ENCODE measurements at regions not wholly inside any gene's neighbourhood (a gene's known extent, or its start where the extent isn't known, plus 50 kb on each side); places are given as distances from the start of the nearest gene placed in this dataset.

- H3K27ac ChIP-seq = no peak overlapping the region
- H3K9me3 ChIP-seq = no peaks in the 10 kb centered on the region
- no peaks in the 10 kb centered on the region for H3K27me3 ChIP-seq
- TF ChIP-seq, protein P1, sequence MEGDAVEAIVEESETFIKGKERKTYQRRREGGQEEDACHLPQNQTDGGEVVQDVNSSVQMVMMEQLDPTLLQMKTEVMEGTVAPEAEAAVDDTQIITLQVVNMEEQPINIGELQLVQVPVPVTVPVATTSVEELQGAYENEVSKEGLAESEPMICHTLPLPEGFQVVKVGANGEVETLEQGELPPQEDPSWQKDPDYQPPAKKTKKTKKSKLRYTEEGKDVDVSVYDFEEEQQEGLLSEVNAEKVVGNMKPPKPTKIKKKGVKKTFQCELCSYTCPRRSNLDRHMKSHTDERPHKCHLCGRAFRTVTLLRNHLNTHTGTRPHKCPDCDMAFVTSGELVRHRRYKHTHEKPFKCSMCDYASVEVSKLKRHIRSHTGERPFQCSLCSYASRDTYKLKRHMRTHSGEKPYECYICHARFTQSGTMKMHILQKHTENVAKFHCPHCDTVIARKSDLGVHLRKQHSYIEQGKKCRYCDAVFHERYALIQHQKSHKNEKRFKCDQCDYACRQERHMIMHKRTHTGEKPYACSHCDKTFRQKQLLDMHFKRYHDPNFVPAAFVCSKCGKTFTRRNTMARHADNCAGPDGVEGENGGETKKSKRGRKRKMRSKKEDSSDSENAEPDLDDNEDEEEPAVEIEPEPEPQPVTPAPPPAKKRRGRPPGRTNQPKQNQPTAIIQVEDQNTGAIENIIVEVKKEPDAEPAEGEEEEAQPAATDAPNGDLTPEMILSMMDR (IDR thresholded peaks at IDR 0.05) = no peak
- no peak for TF ChIP-seq POLR2A (IDR thresholded peaks at IDR 0.05)
- no peak overlapping the region for H3K4me3 ChIP-seq (replicated peaks in 1 of 3)
- DNase-seq = no peak
- H3K36me3 ChIP-seq = no peaks in the 10 kb centered on the region
- H3K4me1 ChIP-seq = no peaks in the 10 kb centered on the region
- 85% methylated on average over 3 of the region's 3 CpGs for WGBS, 2 donors
- intact Hi-C loops (cut with DNase I) = no loop called here
These were observed 1233.8 kb upstream of the CNTN5 start for GRCh38 chr11:97786961-97787360.

GRCh38 chr11:97794876-97795275, 1225.9 kb upstream of the CNTN5 start:
- H3K4me3 ChIP-seq (replicated peaks in 1 of 3) = no peak overlapping the region
- 51 to 67% methylated on average over 2 of the region's 2 CpGs for WGBS, 2 donors
- no peaks in the 10 kb centered on the region for H3K4me1 ChIP-seq
- no peaks in the 10 kb centered on the region for H3K9me3 ChIP-seq
- H3K27ac ChIP-seq = no peak overlapping the region
- no peak for TF ChIP-seq POLR2A (IDR thresholded peaks at IDR 0.05)
- TF ChIP-seq, protein P1 (IDR thresholded peaks at IDR 0.05) = no peak
- intact Hi-C loops (cut with DNase I) = no loop called here
- H3K36me3 ChIP-seq = no peaks in the 10 kb centered on the region
- no peaks in the 10 kb centered on the region for H3K27me3 ChIP-seq
- DNase-seq = no peak

- no peak for DNase-seq
- Histone ChIP-seq H3K4me3 (replicated peaks in 1 of 3) (no peak overlapping the region), H3K9me3 (no peaks in the 10 kb centered on the region), H3K4me1 (no peaks in the 10 kb centered on the region), H3K27me3 (no peaks in the 10 kb centered on the region), H3K27ac (no peak overlapping the region), H3K36me3 (no peaks in the 10 kb centered on the region)
- TF ChIP-seq, protein P1 (IDR thresholded peaks at IDR 0.05) = no peak
- TF ChIP-seq POLR2A (IDR thresholded peaks at IDR 0.05) = no peak
- intact Hi-C loops (cut with DNase I) = no loop called here
- WGBS, 2 donors = 83 to 89% methylated on average over 3 of the region's 3 CpGs
These were observed 1219.9 kb upstream of the CNTN5 start for GRCh38 chr11:97800891-97801290.

DNA sequence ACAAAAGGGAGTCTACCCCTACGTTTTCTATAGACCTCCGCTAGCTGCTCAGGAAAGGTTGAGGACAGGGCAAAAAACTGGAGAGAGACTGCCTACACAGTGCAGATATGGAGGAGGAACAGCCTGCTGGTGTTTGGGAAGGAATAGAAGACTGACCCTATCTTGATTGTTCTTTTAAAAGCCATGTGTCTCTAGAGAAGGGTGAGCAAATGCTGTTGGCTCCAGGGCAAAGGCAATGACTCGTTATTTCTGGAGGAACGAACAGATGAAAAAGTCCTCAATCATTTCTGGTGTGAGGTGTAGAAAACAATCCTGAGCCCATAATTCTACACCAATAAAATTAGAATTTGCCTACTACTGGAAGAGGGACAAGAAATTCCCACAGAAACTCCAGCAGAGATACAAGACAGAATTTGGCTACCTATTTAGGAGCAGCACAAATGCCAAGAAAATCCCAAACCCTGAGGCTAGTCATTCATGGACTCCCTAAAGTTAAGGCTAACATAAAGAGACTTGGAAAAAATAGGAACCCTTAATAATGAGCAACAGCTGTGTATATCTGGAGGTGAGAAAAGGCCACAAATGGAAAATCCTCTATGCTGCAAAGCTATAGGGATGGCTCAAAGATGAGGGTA, 1206.3 kb upstream of the CNTN5 start:
- Histone ChIP-seq H3K9me3 (no peaks in the 10 kb centered on the region), H3K27me3 (no peaks in the 10 kb centered on the region), H3K36me3 (no peaks in the 10 kb centered on the region), H3K4me3 (replicated peaks in 1 of 3) (no peak overlapping the region), H3K27ac (no peak overlapping the region), H3K4me1 (no peaks in the 10 kb centered on the region)
- no peak for DNase-seq
- TF ChIP-seq, protein P1 (IDR thresholded peaks at IDR 0.05) = no peak
- TF ChIP-seq POLR2A (IDR thresholded peaks at IDR 0.05) = no peak
- intact Hi-C loops (cut with DNase I) = no loop called here
- WGBS, 2 donors = 73 to 83% methylated on average over 4 of the region's 4 CpGs

DNA sequence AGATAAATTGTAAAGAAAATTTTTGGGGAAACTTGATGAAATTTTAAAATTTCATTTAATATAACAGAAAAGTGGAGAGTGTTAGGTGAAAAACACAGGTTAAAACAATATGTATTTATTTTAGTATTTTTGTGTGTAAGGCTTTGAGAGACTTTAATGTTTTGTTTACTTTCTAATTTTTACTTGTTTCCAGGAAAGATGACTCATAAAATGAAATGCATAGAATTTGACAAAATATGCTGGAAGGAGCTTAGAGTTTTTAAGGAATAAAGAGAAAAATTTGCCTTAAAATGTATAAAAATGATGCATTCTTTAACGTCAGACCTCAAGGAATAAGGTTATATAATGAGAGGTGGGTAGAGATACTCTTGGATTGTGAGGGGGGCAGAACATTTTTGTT, 1205.1 kb upstream of the CNTN5 start:
- intact Hi-C loops (cut with DNase I) = no loop called here
- no peaks in the 10 kb centered on the region for H3K4me1 ChIP-seq
- no peak for DNase-seq
- H3K27ac ChIP-seq = no peak overlapping the region
- no peaks in the 10 kb centered on the region for H3K27me3 ChIP-seq
- H3K9me3 ChIP-seq = no peaks in the 10 kb centered on the region
- no peak overlapping the region for H3K4me3 ChIP-seq (replicated peaks in 1 of 3)
- WGBS, 2 donors = 74 to 82% methylated on average over 1 of the region's 1 CpG
- no peak for TF ChIP-seq POLR2A (IDR thresholded peaks at IDR 0.05)
- TF ChIP-seq, protein P1 (IDR thresholded peaks at IDR 0.05) = no peak
- no peaks in the 10 kb centered on the region for H3K36me3 ChIP-seq
